CD14-positive monocyte (primary cell): ENCODE measurements at regions not wholly inside any gene's neighbourhood (a gene's known extent, or its start where the extent isn't known, plus 50 kb on each side); places are given as distances from the start of the nearest gene placed in this dataset.
A peak's percentile ranks its signal among the peaks of the same experiment; 100 is the strongest.

ENCODE experiments used
- DNase-seq, 3 donors: peaks; one replicate each; pipeline ENCODE4 v3.0.0-alpha.2; 2011 to 2022
- H2AFZ ChIP-seq: 2 replicates; pipeline ENCODE4 v1.6.0; 2012; ENCODE audit warnings: mild to moderate bottlenecking, low read depth, low read length, inconsistent platforms; ENCODE audit not compliant: insufficient read depth, poor library complexity, severe bottlenecking
- H3K27ac ChIP-seq, 2 donors: 1 replicate in 1 of 2; 2 replicates in 1 of 2; pipeline ENCODE4 v1.5.1; 2012 to 2013; ENCODE audit warnings: low read length in 2 of 2, control low read depth in 1 of 2, inconsistent platforms in 1 of 2, low read depth in 1 of 2, mild to moderate bottlenecking in 1 of 2
- H3K27me3 ChIP-seq, 2 donors: one replicate each; pipeline versions ENCODE4 v1.6.0 to v1.6.1; 2011 to 2013; ENCODE audit warnings: low read length in 2 of 2; ENCODE audit not compliant: control insufficient read depth in 2 of 2, insufficient read depth in 2 of 2
- H3K36me3 ChIP-seq, 2 donors: replicated peaks in 1 of 2; 1 replicate in 1 of 2; 2 replicates in 1 of 2; pipeline versions ENCODE4 v1.5.1 to v1.6.1; 2012 to 2013; ENCODE audit warnings: low read length in 2 of 2, control low read depth in 1 of 2, inconsistent platforms in 1 of 2, mild to moderate bottlenecking in 1 of 2; ENCODE audit not compliant: insufficient read depth in 2 of 2, control insufficient read depth in 1 of 2
- H3K4me1 ChIP-seq, 2 donors: 1 replicate in 1 of 2; 2 replicates in 1 of 2; pipeline versions ENCODE4 v1.5.1 to v1.6.1; 2012 to 2013; ENCODE audit warnings: low read length in 2 of 2, control low read depth in 1 of 2, inconsistent platforms in 1 of 2, mild to moderate bottlenecking in 1 of 2, moderate library complexity in 1 of 2; ENCODE audit not compliant: insufficient read depth in 2 of 2, control insufficient read depth in 1 of 2
- H3K4me2 ChIP-seq: replicated peaks from 2 replicates; pipeline ENCODE3; 2012; ENCODE audit warnings: low read length, moderate library complexity, mild to moderate bottlenecking; ENCODE audit not compliant: poor library complexity, severe bottlenecking; ENCODE audit errors: extremely low read depth
- H3K4me3 ChIP-seq, 3 experiments: fragments of 200-600 bp in 1 of 3; sonication (generic) in 1 of 3; replicated peaks in 1 of 3; 1 replicate in 2 of 3; 2 replicates in 1 of 3; pipeline ENCODE4 v1.5.1; 2011 to 2013; ENCODE audit warnings: low read length in 3 of 3, mild to moderate bottlenecking in 3 of 3, control low read depth in 2 of 3, low read depth in 2 of 3, inconsistent platforms in 1 of 3, moderate library complexity in 1 of 3
- H3K79me2 ChIP-seq: 2 replicates; pipeline ENCODE4 v1.6.0; 2012; ENCODE audit warnings: mild to moderate bottlenecking, control low read depth, inconsistent platforms, low read length, moderate library complexity; ENCODE audit not compliant: insufficient read depth
- H3K9ac ChIP-seq: 2 replicates; pipeline ENCODE4 v1.6.0; 2017; ENCODE audit warnings: low read length, mild to moderate bottlenecking; ENCODE audit not compliant: insufficient read depth, poor library complexity, severe bottlenecking
- H3K9me3 ChIP-seq, 2 donors: replicated peaks in 1 of 2; 1 replicate in 1 of 2; 2 replicates in 1 of 2; pipeline versions ENCODE4 v1.5.1 to v1.6.1; 2012 to 2013; ENCODE audit warnings: low read length in 2 of 2, control low read depth in 1 of 2; ENCODE audit not compliant: control insufficient read depth in 1 of 2, insufficient read depth in 1 of 2
- H4K20me1 ChIP-seq: 2 replicates; pipeline ENCODE4 v1.6.0; 2012; ENCODE audit warnings: mild to moderate bottlenecking, low read length, control low read depth, moderate library complexity; ENCODE audit not compliant: insufficient read depth
- H3K27ac Mint-ChIP-seq, 7 donors: one replicate each; pipeline ENCODE4 v1.8.0; 2020; ENCODE audit warnings: mild to moderate bottlenecking in 7 of 7, mixed read lengths in 7 of 7, moderate library complexity in 6 of 7, inconsistent platforms in 2 of 7
- H3K27me3 Mint-ChIP-seq, 3 donors: one replicate each; pipeline ENCODE4 v1.8.0; 2021 to 2022; ENCODE audit warnings: low read depth in 3 of 3, mild to moderate bottlenecking in 3 of 3, mixed read lengths in 3 of 3, moderate library complexity in 3 of 3, inconsistent platforms in 1 of 3
- H3K36me3 Mint-ChIP-seq, 2 donors: one replicate each; pipeline ENCODE4 v1.8.0; 2020; ENCODE audit warnings: mixed read lengths in 2 of 2, inconsistent platforms in 1 of 2, mild to moderate bottlenecking in 1 of 2
- H3K4me1 Mint-ChIP-seq: one replicate; pipeline ENCODE4 v1.8.0; 2020; ENCODE audit warnings: mild to moderate bottlenecking, mixed read lengths
- H3K4me3 Mint-ChIP-seq, 2 donors: one replicate each; pipeline ENCODE4 v1.8.0; 2020; ENCODE audit warnings: mild to moderate bottlenecking in 2 of 2, mixed read lengths in 2 of 2, moderate library complexity in 1 of 2
- H3K9me3 Mint-ChIP-seq, 7 donors: one replicate each; pipeline ENCODE4 v1.8.0; 2020 to 2022; ENCODE audit warnings: mixed read lengths in 7 of 7, mild to moderate bottlenecking in 6 of 7, moderate library complexity in 6 of 7, inconsistent platforms in 2 of 7
- WGBS: methylation state at CpG from one replicate; pipeline ENCODE4 v1.1.5; 2013; ENCODE audit warnings: missing lambda C conversion rate; ENCODE audit not compliant: insufficient coverage; 5-methylcytosine and 5-hydroxymethylcytosine counted together
- intact Hi-C, 2 donors: fragments of 100-400 bp; cut with micrococcal nuclease; formaldehyde crosslinking; loops; one replicate each; pipeline versions ENCODE4 v1.15.0 to v1.15.1; 2023
- TF ChIP-seq, protein P1 (sequence below): fragments of 200-600 bp; IDR thresholded peaks from one replicate; pipeline ENCODE4 v1.8.0; 2022; ENCODE audit warnings: antibody characterized with exemption, mild to moderate bottlenecking

DNA sequence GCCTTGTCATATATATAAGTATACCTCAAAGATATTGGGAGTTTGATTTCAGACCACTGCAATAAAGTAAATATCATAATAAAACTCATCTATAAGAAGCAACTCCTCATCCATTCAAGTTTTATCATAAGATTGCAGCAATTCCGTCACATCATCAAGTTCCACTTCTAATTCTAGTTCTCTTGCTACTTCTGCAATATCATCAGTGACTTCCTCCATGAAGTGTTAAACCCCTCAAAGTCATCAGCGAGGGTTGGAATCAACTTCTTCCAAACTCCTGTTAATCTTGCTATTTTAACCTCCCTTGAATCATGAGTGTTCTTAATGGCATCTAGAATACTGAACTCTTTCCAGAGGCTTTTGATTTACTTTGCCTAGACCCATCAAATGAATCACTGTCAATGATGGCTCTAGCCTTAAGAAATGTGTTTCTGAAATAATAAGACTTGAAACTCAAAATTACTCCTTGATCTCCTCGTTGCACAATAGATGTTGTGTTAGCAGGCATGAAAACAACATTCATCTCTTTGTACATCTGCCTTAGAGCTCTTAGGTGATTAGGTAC, 88.3 kb downstream of the RPE65 start:
- Histone ChIP-seq H2AFZ (peak overlapping the region; percentile 13), H3K9me3 (no peaks in the 10 kb centered on the region), H4K20me1 (no peaks in the 10 kb centered on the region), H3K27me3 (no peaks in the 10 kb centered on the region), H3K4me2 (peak overlapping the region; percentile 25), H3K27ac (peak overlapping the region in 1 of 2 donors; percentile 47), H3K4me3 (peak overlapping the region in 1 of 3 experiments; percentile 13), H3K4me1 (peaks cover 41 to 46% of the 10 kb centered on the region in 2 donors), H3K79me2 (no peaks in the 10 kb centered on the region), H3K36me3 (no peaks in the 10 kb centered on the region), H3K9ac (no peak overlapping the region)
- DNase-seq = peak; percentile 40 to 59 (median 53)
- H3K4me1 Mint-ChIP-seq = peaks cover 44% of the 10 kb centered on the region
- H3K36me3 Mint-ChIP-seq = peaks cover 0 to 2% of the 10 kb centered on the region in 2 donors
- WGBS = 5% methylated on average over 2 of the region's 3 CpGs
- peak overlapping the region in 6 of 7 donors; percentile 7 to 83 (median 68) for H3K27ac Mint-ChIP-seq
- TF ChIP-seq, protein P1, sequence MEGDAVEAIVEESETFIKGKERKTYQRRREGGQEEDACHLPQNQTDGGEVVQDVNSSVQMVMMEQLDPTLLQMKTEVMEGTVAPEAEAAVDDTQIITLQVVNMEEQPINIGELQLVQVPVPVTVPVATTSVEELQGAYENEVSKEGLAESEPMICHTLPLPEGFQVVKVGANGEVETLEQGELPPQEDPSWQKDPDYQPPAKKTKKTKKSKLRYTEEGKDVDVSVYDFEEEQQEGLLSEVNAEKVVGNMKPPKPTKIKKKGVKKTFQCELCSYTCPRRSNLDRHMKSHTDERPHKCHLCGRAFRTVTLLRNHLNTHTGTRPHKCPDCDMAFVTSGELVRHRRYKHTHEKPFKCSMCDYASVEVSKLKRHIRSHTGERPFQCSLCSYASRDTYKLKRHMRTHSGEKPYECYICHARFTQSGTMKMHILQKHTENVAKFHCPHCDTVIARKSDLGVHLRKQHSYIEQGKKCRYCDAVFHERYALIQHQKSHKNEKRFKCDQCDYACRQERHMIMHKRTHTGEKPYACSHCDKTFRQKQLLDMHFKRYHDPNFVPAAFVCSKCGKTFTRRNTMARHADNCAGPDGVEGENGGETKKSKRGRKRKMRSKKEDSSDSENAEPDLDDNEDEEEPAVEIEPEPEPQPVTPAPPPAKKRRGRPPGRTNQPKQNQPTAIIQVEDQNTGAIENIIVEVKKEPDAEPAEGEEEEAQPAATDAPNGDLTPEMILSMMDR = no peak
- peaks cover 0 to 2% (median 0%) of the 10 kb centered on the region in 3 donors for H3K27me3 Mint-ChIP-seq
- intact Hi-C loops = loop anchor here in 1 of 2 donors (10.0 kb wide), 1 partner anchor 1357 kb away; no protein-coding TSS in a partner anchor
- no peak overlapping the region for H3K4me3 Mint-ChIP-seq
- H3K9me3 Mint-ChIP-seq = peaks cover 0 to 3% (median 0%) of the 10 kb centered on the region in 7 donors

DNA sequence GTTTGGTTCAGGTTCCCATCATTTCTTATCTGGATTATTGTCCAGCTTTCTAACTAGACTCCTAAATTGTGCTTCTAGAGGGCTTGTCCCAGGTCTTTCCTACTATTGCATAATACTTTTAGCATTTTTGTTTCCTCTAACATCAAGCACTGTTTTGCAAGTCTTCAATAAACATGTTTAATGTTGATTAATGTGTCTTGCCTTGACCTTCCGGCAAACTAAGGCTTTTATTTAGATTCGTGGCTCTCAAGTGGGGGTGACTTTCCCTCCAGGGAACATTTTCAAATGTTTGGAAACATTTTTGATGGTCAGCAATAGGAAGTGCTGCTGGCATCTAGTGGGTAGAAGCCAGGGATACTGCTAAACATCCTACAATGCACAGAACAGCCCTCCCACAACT, 90.7 kb downstream of the RPE65 start:
- Mint-ChIP-seq H3K27me3 (peaks cover 0 to 2% (median 0%) of the 10 kb centered on the region in 3 donors), H3K4me1 (peaks cover 43% of the 10 kb centered on the region), H3K9me3 (peaks cover 0 to 3% (median 0%) of the 10 kb centered on the region in 7 donors), H3K27ac (peak overlapping the region in 6 of 7 donors; percentile 7 to 77 (median 28)), H3K4me3 (peak overlapping the region in 1 of 2 donors; percentile 29), H3K36me3 (peaks cover 0 to 2% of the 10 kb centered on the region in 2 donors)
- DNase-seq = no peak
- intact Hi-C loops = no loop called here
- no peaks in the 10 kb centered on the region for H3K36me3 ChIP-seq
- TF ChIP-seq, protein P1 = no peak
- H3K27me3 ChIP-seq = no peaks in the 10 kb centered on the region
- no peaks in the 10 kb centered on the region for H3K79me2 ChIP-seq
- no peaks in the 10 kb centered on the region for H3K9me3 ChIP-seq
- H3K27ac ChIP-seq = peak overlapping the region in 1 of 2 donors; percentile 54
- H3K4me3 ChIP-seq = peak overlapping the region in 1 of 3 experiments; percentile 29
- H3K4me2 ChIP-seq = peak overlapping the region; percentile 30
- WGBS = 40% methylated on average over 1 of the region's 2 CpGs
- H4K20me1 ChIP-seq = no peaks in the 10 kb centered on the region
- H2AFZ ChIP-seq = no peak overlapping the region
- peaks cover 41 to 46% of the 10 kb centered on the region in 2 donors for H3K4me1 ChIP-seq
- H3K9ac ChIP-seq = no peak overlapping the region
